Pancreas (tissue), 10 donors: ENCODE measurements at regions not wholly inside any gene's neighbourhood (a gene's known extent, or its start where the extent isn't known, plus 50 kb on each side); places are given as distances from the start of the nearest gene placed in this dataset.

ENCODE experiments used
- ATAC-seq, 4 donors: fragments of 200-7000 bp; cut with Tn5 transposase; one replicate each; pipeline versions ENCODE4 v1.8.0 to v1.9.1; 2020; ENCODE audit warnings: mild to moderate bottlenecking in 4 of 4, moderate library complexity in 4 of 4
- DNase-seq, 6 donors: peaks; one replicate each; pipeline ENCODE4 v3.0.0-alpha.2; 2020
- FAIRE-seq: peaks from 2 replicates; lab custom pipeline; 2012; peaks lifted over from hg19 to GRCh38; lab: Jason Lieb, UNC
- H3K27ac ChIP-seq, 4 donors: fragments of 200-600 bp; sonication (generic); 1 replicate in 3 of 4; 2 replicates in 1 of 4; pipeline versions ENCODE4 v1.5.0 to v1.8.0; 2020
- H3K27me3 ChIP-seq, 4 donors: fragments of 200-600 bp; one replicate each; pipeline ENCODE4 v1.8.0; 2021
- H3K36me3 ChIP-seq, 3 donors: fragments of 200-600 bp; sonication (generic) in 1 of 3; one replicate each; pipeline versions ENCODE4 v1.5.0 to v1.8.0; 2020 to 2021
- H3K4me1 ChIP-seq, 3 donors: fragments of 200-600 bp; one replicate each; pipeline ENCODE4 v1.8.0; 2021
- H3K4me3 ChIP-seq, 4 donors: fragments of 200-600 bp; sonication (generic) in 2 of 4; one replicate each; pipeline versions ENCODE4 v1.5.0 to v1.8.0; 2020 to 2021
- H3K9me3 ChIP-seq, 4 donors: fragments of 200-600 bp; one replicate each; pipeline ENCODE4 v1.8.0; 2021
- WGBS, 2 donors: extraction: QIAGEN DNeasy Blood & Tissue Kit; methylation state at CpG; one replicate each; pipeline ENCODE4 v1.1.7; 2013; 5-methylcytosine and 5-hydroxymethylcytosine counted together
- intact Hi-C, 3 donors: fragments of 100-400 bp; cut with DNase I; formaldehyde crosslinking; loops; one replicate each; pipeline versions ENCODE4 v1.11.1 to v1.14.2; 2022
- TF ChIP-seq, protein P1 (sequence below), 4 donors: fragments of 200-600 bp; sonication (generic) in 3 of 4; IDR thresholded peaks; one replicate each; pipeline versions ENCODE4 v1.5.0 to v1.8.0; 2021; ENCODE audit warnings: antibody characterized with exemption in 4 of 4
- donor health status: healthy with polysubstance abuse.
- donor health status: DM: no; HTN: no; CAD: no; lungs with moderate emphysema.
- donor health status: DM: no; HTN: no; CAD: no.
- donor health status: control.
- donor health status: control.
- donor health status: Bipolar disorder and iron deficiency.
- donor health status: DM: yes; HTN: yes; CAD: no.
- donor health status: DM: no; HTN: no; CAD: no.
- donor health status: DM: no; HTN: no; CAD: no.
- donor health status: DM: yes; HTN: yes; CAD: no.

DNA sequence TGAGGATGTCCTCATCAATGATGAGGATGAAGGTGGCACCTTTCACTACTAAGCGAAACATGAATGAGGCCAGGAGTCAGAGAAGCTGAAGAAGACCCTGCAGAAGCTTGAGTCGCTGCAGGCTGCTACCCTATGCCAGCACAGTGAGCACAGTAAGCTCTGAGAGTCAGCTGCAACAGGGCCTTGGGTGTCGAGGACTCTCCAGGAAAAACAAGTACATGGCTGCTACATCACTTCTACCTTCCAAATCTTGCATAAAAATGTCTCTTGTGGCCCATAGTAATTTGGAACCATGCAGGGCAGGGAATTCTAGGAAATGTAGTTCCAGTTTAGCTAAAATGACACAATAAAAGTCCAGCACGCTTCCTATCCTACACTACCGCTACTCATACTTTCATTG is 51.5 kb upstream of the KIRREL1 start:
- WGBS, 2 donors, result 83 to 88% methylated on average over 5 of the region's 5 CpGs

More for the DNA sequence above, 51.5 kb upstream of the KIRREL1 start:
- H3K27me3 ChIP-seq, result no peaks in the 10 kb centered on the region
- no peaks in the 10 kb centered on the region for H3K9me3 ChIP-seq
- no peak for ATAC-seq
- no peak overlapping the region for H3K27ac ChIP-seq
- H3K4me3 ChIP-seq, result no peak overlapping the region
- no peaks in the 10 kb centered on the region for H3K36me3 ChIP-seq
- no peak for FAIRE-seq
- DNase-seq, result no peak
- intact Hi-C loops, result loop anchor here in 1 of 3 donors (10.0 kb wide), 1 partner anchor 367 kb away; no protein-coding TSS in a partner anchor
- TF ChIP-seq, protein P1, sequence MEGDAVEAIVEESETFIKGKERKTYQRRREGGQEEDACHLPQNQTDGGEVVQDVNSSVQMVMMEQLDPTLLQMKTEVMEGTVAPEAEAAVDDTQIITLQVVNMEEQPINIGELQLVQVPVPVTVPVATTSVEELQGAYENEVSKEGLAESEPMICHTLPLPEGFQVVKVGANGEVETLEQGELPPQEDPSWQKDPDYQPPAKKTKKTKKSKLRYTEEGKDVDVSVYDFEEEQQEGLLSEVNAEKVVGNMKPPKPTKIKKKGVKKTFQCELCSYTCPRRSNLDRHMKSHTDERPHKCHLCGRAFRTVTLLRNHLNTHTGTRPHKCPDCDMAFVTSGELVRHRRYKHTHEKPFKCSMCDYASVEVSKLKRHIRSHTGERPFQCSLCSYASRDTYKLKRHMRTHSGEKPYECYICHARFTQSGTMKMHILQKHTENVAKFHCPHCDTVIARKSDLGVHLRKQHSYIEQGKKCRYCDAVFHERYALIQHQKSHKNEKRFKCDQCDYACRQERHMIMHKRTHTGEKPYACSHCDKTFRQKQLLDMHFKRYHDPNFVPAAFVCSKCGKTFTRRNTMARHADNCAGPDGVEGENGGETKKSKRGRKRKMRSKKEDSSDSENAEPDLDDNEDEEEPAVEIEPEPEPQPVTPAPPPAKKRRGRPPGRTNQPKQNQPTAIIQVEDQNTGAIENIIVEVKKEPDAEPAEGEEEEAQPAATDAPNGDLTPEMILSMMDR (IDR thresholded peaks at IDR 0.05), result no peak
- no peaks in the 10 kb centered on the region for H3K4me1 ChIP-seq
